ENCODE measurements at regions not wholly inside any gene's neighbourhood (a gene's known extent, or its start where the extent isn't known, plus 50 kb on each side); places are given as distances from the start of the nearest gene placed in this dataset.

- DNase-seq (ENCODE audit: insufficient read length, low spot score) = no peak
- no peak for TF ChIP-seq CTCF (IDR thresholded peaks at IDR 0.05; ENCODE audit: insufficient read depth, missing control alignments)
- no peak for FAIRE-seq
Observed at GRCh38 chr9:31520301-31521085, 864.0 kb upstream of the ACO1 start.

- FAIRE-seq (no peak), DNase-seq (ENCODE audit: insufficient read length, low spot score) (no peak)
- TF ChIP-seq CTCF (IDR thresholded peaks at IDR 0.05; ENCODE audit: insufficient read depth, missing control alignments) = no peak
Observed at GRCh38 chr9:31535651-31536050, 848.8 kb upstream of the ACO1 start.

GRCh38 chr9:31536471-31536870, 848.0 kb upstream of the ACO1 start:
- FAIRE-seq (no peak), DNase-seq (ENCODE audit: insufficient read length, low spot score) (no peak)
- TF ChIP-seq CTCF (IDR thresholded peaks at IDR 0.05; ENCODE audit: insufficient read depth, missing control alignments) = no peak

GRCh38 chr9:31541721-31542281, 842.6 kb upstream of the ACO1 start:
- no peak for DNase-seq (ENCODE audit: insufficient read length, low spot score)
- no peak for TF ChIP-seq CTCF (IDR thresholded peaks at IDR 0.05; ENCODE audit: insufficient read depth, missing control alignments)
- peak; percentile 73 for FAIRE-seq

- DNase-seq (ENCODE audit: insufficient read length, low spot score) = no peak
- no peak for FAIRE-seq
- peak; percentile 10 for TF ChIP-seq CTCF (IDR thresholded peaks at IDR 0.05; ENCODE audit: insufficient read depth, missing control alignments)
Observed at GRCh38 chr9:31542384-31543055, 841.9 kb upstream of the ACO1 start.

GRCh38 chr9:31554941-31555340, 829.5 kb upstream of the ACO1 start:
- no peak for TF ChIP-seq CTCF (IDR thresholded peaks at IDR 0.05; ENCODE audit: insufficient read depth, missing control alignments)
- no peak for FAIRE-seq
- DNase-seq (ENCODE audit: insufficient read length, low spot score) = no peak

Data from D721Med (cell line).